ENCODE measurements at regions not wholly inside any gene's neighbourhood (a gene's known extent, or its start where the extent isn't known, plus 50 kb on each side); places are given as distances from the start of the nearest gene placed in this dataset.
"Not testable (repeated sequence)": the region's sequence is repeated elsewhere in the genome, so short reads cannot be mapped to it uniquely, and the experiment has no call there.

DNA sequence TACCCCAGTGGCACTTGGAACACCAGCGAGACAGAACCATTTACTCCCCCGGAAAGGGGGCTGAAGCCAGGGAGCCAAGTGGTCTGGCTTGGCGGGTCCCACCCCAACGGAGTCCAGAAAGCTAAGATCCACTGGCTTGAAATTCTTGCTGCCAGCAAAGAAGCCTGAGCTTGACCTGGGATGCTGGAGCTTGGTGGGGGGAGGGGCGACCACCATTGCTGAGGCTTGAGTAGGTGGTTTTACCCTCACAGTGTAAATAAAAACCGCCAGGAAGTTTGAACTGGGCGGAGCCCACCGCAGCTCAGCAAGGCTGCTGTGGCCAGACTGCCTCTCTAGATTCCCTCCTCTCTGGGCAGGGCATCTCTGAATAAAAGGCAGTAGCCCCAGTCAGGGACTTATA lies 62.8 kb downstream of the RPS24 start:
- DNase-seq (ENCODE audit: low read depth), result not testable (repeated sequence)

DNA sequence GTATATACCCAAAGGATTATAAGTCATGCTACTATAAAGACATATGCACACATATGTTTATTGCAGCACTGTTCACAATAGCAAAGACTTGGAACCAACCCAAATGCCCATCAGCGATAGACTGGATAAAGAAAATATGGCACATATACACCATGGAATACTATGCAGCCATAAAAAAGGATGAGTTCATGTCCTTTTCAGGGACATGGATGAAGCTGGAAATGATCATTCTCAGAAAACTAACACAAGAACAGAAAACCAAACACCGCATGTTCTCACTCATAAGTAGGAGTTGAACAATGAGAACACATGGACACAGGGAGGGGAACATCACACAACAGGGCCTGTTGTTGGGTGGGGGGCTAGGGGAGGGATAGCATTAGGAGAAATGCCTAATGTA lies 68.9 kb downstream of the RPS24 start:
- not testable (repeated sequence) for DNase-seq (ENCODE audit: low read depth); H3K4me3 ChIP-seq (ENCODE audit: low read depth, low read length)

More for the DNA sequence above, 62.8 kb downstream of the RPS24 start:
- H3K4me3 ChIP-seq (ENCODE audit: low read depth, low read length), result not testable (repeated sequence)

DNA sequence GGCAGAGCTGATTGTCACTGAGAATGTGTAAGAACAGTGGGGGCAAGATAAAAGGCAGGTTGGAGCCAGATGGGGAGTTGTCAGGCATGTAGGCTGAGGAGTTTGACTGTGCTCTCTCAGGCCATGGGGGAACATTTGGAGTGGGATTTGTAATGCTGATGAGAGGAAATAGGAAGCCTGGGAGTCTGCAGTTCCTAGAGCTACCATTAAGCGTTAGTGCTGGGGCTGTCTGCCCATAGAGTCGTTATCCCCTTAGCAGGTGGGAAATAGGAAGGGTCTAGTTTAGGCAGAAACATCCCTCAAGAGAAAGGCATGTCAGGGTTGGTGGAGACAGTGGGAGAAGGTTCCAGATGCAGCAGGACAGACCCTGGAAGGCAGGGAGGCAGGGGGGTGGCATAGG lies 75.5 kb downstream of the RPS24 start:
- TF ChIP-seq, protein P1, sequence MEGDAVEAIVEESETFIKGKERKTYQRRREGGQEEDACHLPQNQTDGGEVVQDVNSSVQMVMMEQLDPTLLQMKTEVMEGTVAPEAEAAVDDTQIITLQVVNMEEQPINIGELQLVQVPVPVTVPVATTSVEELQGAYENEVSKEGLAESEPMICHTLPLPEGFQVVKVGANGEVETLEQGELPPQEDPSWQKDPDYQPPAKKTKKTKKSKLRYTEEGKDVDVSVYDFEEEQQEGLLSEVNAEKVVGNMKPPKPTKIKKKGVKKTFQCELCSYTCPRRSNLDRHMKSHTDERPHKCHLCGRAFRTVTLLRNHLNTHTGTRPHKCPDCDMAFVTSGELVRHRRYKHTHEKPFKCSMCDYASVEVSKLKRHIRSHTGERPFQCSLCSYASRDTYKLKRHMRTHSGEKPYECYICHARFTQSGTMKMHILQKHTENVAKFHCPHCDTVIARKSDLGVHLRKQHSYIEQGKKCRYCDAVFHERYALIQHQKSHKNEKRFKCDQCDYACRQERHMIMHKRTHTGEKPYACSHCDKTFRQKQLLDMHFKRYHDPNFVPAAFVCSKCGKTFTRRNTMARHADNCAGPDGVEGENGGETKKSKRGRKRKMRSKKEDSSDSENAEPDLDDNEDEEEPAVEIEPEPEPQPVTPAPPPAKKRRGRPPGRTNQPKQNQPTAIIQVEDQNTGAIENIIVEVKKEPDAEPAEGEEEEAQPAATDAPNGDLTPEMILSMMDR (IDR thresholded peaks at IDR 0.05; ENCODE audit: insufficient read depth, low read depth, low read length, missing control alignments), result no peak
- DNase-seq (ENCODE audit: low read depth), result no peak
- H3K4me3 ChIP-seq (ENCODE audit: low read depth, low read length), result no peak overlapping the region

DNA sequence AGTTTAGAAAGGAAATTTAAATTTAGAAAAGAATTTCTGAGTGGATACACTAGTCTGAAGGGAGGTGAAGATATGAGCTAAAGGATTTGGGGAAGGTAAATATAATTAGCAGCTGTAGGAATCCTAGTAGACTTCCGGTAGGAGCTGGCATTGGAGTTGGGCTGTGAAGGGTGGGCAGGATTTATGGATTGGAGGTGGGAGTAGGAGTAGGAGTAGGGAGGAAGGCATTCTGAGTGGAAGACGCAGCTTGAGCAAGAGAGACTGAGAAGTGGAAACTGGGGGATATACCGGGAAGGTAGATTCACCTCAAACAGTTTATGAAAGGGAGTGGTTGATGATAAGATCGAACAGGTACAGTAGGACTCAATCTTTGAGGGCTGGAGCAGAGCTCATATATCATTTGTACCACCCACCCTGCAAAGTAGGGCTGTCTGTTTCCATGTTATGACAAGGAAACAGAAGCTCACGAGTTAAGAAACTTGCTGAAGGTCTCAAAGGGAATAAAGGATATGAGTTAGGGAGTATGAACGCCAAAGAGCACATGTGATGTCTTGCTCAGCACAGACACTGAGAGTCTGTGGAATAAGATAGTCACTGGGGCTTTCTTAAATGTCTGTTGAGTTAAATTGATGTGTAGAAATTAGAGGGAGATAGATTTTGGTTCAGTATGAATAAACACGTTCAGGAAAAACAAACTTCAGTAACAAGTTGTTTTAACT lies 81.6 kb downstream of the RPS24 start:
- no peak overlapping the region for H3K4me3 ChIP-seq (ENCODE audit: low read depth, low read length)
- no peak for DNase-seq (ENCODE audit: low read depth)
- TF ChIP-seq, protein P1 (IDR thresholded peaks at IDR 0.05; ENCODE audit: insufficient read depth, low read depth, low read length, missing control alignments), result no peak

DNA sequence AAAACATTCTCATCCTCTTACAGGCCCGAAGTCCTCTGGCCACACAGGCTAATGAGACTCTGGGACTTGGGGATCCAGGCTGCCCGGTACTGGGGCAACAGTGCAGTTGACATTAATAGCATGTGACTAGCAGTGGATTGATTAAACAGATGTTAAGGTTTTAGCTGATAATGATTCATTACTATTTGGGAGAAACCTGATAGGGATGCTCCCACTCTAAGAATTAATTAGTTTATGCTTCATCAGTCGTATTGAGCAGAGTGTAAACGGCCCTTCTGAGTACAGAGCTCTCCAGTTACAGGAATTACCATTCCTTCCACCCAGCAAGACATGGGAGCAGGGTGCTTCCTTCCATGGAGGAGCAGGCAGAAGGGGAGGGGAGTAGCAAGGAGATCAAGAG lies 82.7 kb downstream of the RPS24 start:
- DNase-seq (ENCODE audit: low read depth), result no peak
- no peak overlapping the region for H3K4me3 ChIP-seq (ENCODE audit: low read depth, low read length)
- TF ChIP-seq, protein P1 (IDR thresholded peaks at IDR 0.05; ENCODE audit: insufficient read depth, low read depth, low read length, missing control alignments), result no peak

DNA sequence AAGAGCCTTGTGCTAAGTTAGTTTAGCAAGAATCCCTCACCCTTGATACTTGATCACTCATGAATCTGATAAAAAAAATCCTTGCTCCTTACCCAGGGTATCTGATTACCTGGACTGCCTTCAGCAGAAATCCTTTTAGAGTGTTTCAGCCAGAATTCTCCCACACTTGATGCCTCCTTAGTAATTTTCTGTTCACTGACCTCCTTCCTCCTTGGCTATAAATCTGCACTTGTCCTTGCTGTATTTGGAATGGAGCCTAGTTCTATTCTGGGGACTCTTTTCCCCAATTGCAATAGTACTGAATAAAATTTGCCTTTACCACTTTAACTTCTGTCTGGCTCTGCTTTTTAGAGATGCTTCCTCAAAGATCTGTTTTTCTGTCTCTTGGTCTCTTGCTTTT lies 84.9 kb downstream of the RPS24 start:
- TF ChIP-seq, protein P1 (IDR thresholded peaks at IDR 0.05; ENCODE audit: insufficient read depth, low read depth, low read length, missing control alignments), result no peak
- no peak for DNase-seq (ENCODE audit: low read depth)

DNA sequence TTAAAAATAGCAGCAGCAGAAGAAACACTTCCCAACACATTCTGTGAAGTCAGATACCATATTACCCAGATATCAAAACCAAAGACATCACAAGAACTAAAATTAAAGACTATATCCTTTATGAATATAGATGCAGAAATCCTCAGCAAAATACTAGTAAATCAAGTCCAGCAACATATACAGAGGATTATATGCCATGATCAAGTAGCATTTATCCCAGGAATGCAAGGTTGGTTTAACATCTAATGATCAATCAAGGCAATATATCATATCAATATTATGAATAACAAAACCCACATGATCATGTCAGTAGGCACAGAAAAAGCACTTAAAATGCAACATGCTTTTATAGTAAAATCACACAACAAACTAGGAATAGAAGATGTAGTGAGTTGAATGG lies 88.1 kb downstream of the RPS24 start:
- DNase-seq (ENCODE audit: low read depth), result no peak
- TF ChIP-seq, protein P1 (IDR thresholded peaks at IDR 0.05; ENCODE audit: insufficient read depth, low read depth, low read length, missing control alignments), result no peak
- no peak overlapping the region for H3K4me3 ChIP-seq (ENCODE audit: low read depth, low read length)

More for the DNA sequence above, 84.9 kb downstream of the RPS24 start:
- H3K4me3 ChIP-seq (ENCODE audit: low read depth, low read length), result no peak overlapping the region

DNA sequence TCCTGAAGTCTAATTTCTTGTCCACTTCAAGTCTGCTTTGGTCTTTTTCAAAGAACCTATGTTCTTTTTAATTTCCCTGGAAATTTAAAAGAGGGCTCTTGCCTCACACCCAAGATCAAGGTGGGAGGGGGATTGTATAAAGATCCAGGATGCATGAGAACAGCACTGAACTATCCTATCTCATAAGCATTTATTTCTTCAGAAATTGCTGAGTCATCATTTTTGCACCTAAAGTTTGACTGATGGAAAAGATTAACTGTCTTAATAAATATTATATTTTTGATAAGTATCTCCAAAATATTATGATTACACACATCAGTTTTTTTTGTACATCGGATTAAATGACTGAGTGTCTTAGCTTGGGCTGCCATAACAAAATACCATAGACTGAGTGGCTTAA lies 90.5 kb downstream of the RPS24 start:
- TF ChIP-seq, protein P1 (IDR thresholded peaks at IDR 0.05; ENCODE audit: insufficient read depth, low read depth, low read length, missing control alignments), result no peak
- no peak for DNase-seq (ENCODE audit: low read depth)
- H3K4me3 ChIP-seq (ENCODE audit: low read depth, low read length), result no peak overlapping the region

Data from GM12865 (cell line).